HL-60 (cell line): ENCODE measurements at regions not wholly inside any gene's neighbourhood (a gene's known extent, or its start where the extent isn't known, plus 50 kb on each side); places are given as distances from the start of the nearest gene placed in this dataset.

Source experiments
- CTCF ChIP-seq: IDR thresholded peaks from one replicate; pipeline ENCODE4 v1.5.1; 2011; ENCODE audit warnings: low read length, control low read depth, inconsistent platforms; ENCODE audit not compliant: insufficient read depth
- GABPA ChIP-seq: IDR thresholded peaks from 2 replicates; pipeline ENCODE4 v1.6.1; 2012; ENCODE audit warnings: low read depth
- POLR2AphosphoS5 ChIP-seq: IDR thresholded peaks from 2 replicates; pipeline ENCODE4 v1.6.1; 2012; ENCODE audit warnings: low read depth
- REST ChIP-seq: IDR thresholded peaks from 2 replicates; pipeline ENCODE4 v1.6.1; 2012; ENCODE audit warnings: low read depth; ENCODE audit not compliant: insufficient replicate concordance
- SPI1 ChIP-seq: IDR thresholded peaks from 2 replicates; pipeline ENCODE4 v1.6.1; 2012; ENCODE audit warnings: low read depth, mild to moderate bottlenecking, borderline replicate concordance

GRCh38 chr11:119852741-119853140 is 123.7 kb upstream of the NECTIN1 start:
- no peak for TF ChIP-seq SPI1
- TF ChIP-seq CTCF: no peak
- no peak for TF ChIP-seq GABPA
- no peak for TF ChIP-seq POLR2AphosphoS5
- no peak for TF ChIP-seq REST
